Adipocyte (in vitro differentiated cells): ENCODE measurements at regions not wholly inside any gene's neighbourhood (a gene's known extent, or its start where the extent isn't known, plus 50 kb on each side); places are given as distances from the start of the nearest gene placed in this dataset.
A peak's percentile ranks its signal among the peaks of the same experiment; 100 is the strongest.

Source experiments
- DNase-seq: peaks from one replicate; pipeline ENCODE4 v3.0.0-alpha.2; 2015; ENCODE audit warnings: low read depth
- H3K27me3 ChIP-seq: replicated peaks from 2 replicates; pipeline ENCODE4 v1.7.0; 2013; ENCODE audit warnings: mild to moderate bottlenecking, low read length, moderate library complexity; ENCODE audit not compliant: control insufficient read depth, insufficient read depth
- H3K36me3 ChIP-seq: 2 replicates; pipeline ENCODE4 v1.7.0; 2013; ENCODE audit warnings: low read length, mild to moderate bottlenecking, moderate library complexity; ENCODE audit not compliant: control insufficient read depth, insufficient read depth, severe bottlenecking
- H3K4me1 ChIP-seq: 2 replicates; pipeline ENCODE4 v1.7.0; 2013; ENCODE audit warnings: mild to moderate bottlenecking, low read length, moderate library complexity; ENCODE audit not compliant: control insufficient read depth, insufficient read depth
- H3K4me3 ChIP-seq: 2 replicates; pipeline ENCODE4 v1.7.0; 2013; ENCODE audit warnings: mild to moderate bottlenecking, low read length, moderate library complexity
- H3K9ac ChIP-seq: 2 replicates; pipeline ENCODE4 v1.7.0; 2013; ENCODE audit warnings: mild to moderate bottlenecking, low read length, moderate library complexity
- H3K9me3 ChIP-seq: 2 replicates; pipeline ENCODE4 v1.7.0; 2013; ENCODE audit warnings: mild to moderate bottlenecking, low read length, moderate library complexity; ENCODE audit not compliant: control insufficient read depth

- Histone ChIP-seq H3K27me3 (no peaks in the 10 kb centered on the region), H3K9me3 (peaks cover 19% of the 10 kb centered on the region), H3K4me1 (no peaks in the 10 kb centered on the region), H3K9ac (no peak overlapping the region), H3K36me3 (no peaks in the 10 kb centered on the region), H3K4me3 (no peak overlapping the region)
- DNase-seq: no peak
Measured at GRCh38 chr3:40961104-40961857, 238.0 kb upstream of the CTNNB1 start.

DNA sequence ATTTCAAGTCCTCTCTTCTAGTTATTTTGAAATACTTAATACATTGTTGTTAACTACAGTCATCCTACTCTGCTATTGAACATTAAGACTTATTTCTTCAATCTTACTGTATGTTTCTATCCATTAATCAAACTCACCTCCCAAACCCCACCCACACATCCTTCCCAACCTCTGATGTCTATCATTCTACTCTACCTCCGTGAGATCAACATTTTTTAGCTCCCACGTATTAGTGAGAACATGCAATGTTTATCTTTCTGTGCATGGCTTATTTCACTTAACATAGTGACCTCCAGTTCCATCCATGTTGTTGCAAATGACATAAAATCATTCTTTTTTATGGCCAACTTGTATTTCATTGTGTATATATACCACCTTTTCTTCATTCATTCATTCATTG lies 236.6 kb upstream of the CTNNB1 start:
- H3K27me3 ChIP-seq: no peaks in the 10 kb centered on the region
- H3K36me3 ChIP-seq: no peaks in the 10 kb centered on the region
- H3K4me3 ChIP-seq: no peak overlapping the region
- H3K9me3 ChIP-seq: peaks cover 19% of the 10 kb centered on the region
- no peaks in the 10 kb centered on the region for H3K4me1 ChIP-seq
- no peak overlapping the region for H3K9ac ChIP-seq
- no peak for DNase-seq

GRCh38 chr3:40968666-40969065 lies 230.6 kb upstream of the CTNNB1 start:
- Histone ChIP-seq H3K9ac (no peak overlapping the region), H3K4me1 (peaks cover 28% of the 10 kb centered on the region), H3K9me3 (peaks cover 8% of the 10 kb centered on the region), H3K27me3 (no peaks in the 10 kb centered on the region), H3K4me3 (no peak overlapping the region), H3K36me3 (no peaks in the 10 kb centered on the region)
- no peak for DNase-seq

GRCh38 chr3:40969341-40969740 lies 230.0 kb upstream of the CTNNB1 start:
- Histone ChIP-seq H3K36me3 (no peaks in the 10 kb centered on the region), H3K4me3 (no peak overlapping the region), H3K9ac (no peak overlapping the region), H3K9me3 (peaks cover 1% of the 10 kb centered on the region), H3K4me1 (peaks cover 28% of the 10 kb centered on the region), H3K27me3 (no peaks in the 10 kb centered on the region)
- DNase-seq: no peak

GRCh38 chr3:40969756-40970466 lies 229.4 kb upstream of the CTNNB1 start:
- H3K9me3 ChIP-seq: no peaks in the 10 kb centered on the region

DNA sequence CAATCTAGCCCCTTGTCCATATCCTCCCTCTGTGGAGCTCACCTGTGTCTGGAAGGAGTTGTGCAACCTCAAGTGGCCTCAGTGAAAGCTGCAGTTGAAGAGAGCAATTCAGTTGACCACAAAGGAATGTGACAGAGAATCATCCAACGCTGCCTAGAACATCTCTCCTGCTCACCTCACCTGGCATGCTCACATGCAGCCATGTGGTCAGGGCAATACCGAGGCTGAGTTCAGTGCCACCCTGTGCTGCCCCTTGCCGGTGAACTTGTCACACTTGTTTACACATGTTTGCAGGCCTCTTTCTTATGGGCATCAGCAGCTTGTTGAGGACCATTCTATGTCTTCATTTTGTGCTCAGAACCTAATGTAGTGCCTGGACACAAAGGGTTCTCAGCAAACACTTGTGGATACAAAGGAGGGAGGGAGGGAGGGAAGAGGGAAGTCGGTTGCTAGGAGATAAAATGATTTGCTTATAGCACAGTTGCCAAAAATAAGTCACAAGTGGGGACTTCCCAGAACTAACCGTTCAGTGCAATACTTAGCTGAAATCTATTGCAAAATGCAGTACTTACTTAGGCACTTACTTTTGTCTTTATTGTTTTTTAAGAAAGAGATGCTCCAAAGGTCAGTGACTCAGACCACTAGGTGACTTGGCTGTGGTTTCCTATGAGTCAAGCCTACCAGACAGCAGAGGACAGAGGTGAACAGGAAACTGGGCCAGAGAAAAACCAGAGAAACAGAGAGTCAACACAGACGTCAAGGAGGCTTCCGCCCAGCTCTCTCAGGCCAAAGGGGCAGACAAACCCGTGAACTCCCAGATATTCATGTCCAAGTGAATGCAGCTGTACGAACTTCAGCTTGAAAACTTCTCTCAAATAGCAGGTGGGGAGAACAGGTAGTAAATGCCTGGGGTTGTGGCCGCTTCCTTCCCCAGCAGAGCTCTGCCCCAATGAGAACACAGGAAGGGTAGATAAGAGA lies 227.8 kb upstream of the CTNNB1 start:
- DNase-seq: peak; percentile 69
- peaks cover 28% of the 10 kb centered on the region for H3K4me1 ChIP-seq

More at GRCh38 chr3:40969756-40970466, 229.4 kb upstream of the CTNNB1 start:
- Histone ChIP-seq H3K9ac (no peak overlapping the region), H3K4me3 (no peak overlapping the region), H3K36me3 (no peaks in the 10 kb centered on the region), H3K4me1 (peaks cover 28% of the 10 kb centered on the region), H3K27me3 (no peaks in the 10 kb centered on the region)
- no peak for DNase-seq

GRCh38 chr3:40972350-40972749 lies 227.0 kb upstream of the CTNNB1 start:
- H3K4me3 ChIP-seq: no peak overlapping the region
- no peak for DNase-seq
- H3K36me3 ChIP-seq: no peaks in the 10 kb centered on the region
- H3K27me3 ChIP-seq: no peaks in the 10 kb centered on the region
- H3K9me3 ChIP-seq: no peaks in the 10 kb centered on the region
- H3K9ac ChIP-seq: no peak overlapping the region
- peaks cover 28% of the 10 kb centered on the region for H3K4me1 ChIP-seq

More for the DNA sequence above, 227.8 kb upstream of the CTNNB1 start:
- Histone ChIP-seq H3K4me3 (peak overlapping the region; percentile 24), H3K27me3 (no peaks in the 10 kb centered on the region), H3K36me3 (no peaks in the 10 kb centered on the region), H3K9me3 (no peaks in the 10 kb centered on the region), H3K9ac (no peak overlapping the region)

GRCh38 chr3:40973141-40973540 lies 226.2 kb upstream of the CTNNB1 start:
- Histone ChIP-seq H3K4me3 (no peak overlapping the region), H3K9ac (no peak overlapping the region), H3K4me1 (peaks cover 28% of the 10 kb centered on the region), H3K27me3 (no peaks in the 10 kb centered on the region), H3K9me3 (no peaks in the 10 kb centered on the region), H3K36me3 (no peaks in the 10 kb centered on the region)
- no peak for DNase-seq

DNA sequence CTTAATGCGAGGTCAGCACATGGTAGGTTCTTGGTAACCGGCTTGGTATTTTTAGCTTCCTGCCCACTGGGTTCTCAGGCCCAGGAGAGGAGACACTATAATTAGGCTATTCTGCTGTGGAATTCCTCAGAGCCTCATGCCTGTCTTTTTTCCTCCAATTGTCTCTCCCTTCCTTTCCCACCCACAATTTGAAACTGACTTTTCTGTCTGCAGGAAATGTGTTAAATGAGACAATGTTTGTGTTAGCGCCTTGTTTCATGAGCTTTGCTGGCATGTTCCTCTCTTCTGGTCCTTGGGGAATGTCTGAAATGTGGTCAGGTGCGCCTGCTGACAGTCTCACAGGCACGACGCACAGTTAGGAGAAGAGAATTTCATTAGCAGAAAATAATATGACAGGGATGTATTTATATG lies 223.6 kb upstream of the CTNNB1 start:
- Histone ChIP-seq H3K4me1 (peaks cover 16% of the 10 kb centered on the region), H3K9me3 (no peaks in the 10 kb centered on the region), H3K9ac (no peak overlapping the region), H3K27me3 (no peaks in the 10 kb centered on the region), H3K4me3 (no peak overlapping the region), H3K36me3 (no peaks in the 10 kb centered on the region)
- no peak for DNase-seq

- Histone ChIP-seq H3K9me3 (no peaks in the 10 kb centered on the region), H3K4me3 (no peak overlapping the region), H3K27me3 (no peaks in the 10 kb centered on the region), H3K36me3 (no peaks in the 10 kb centered on the region), H3K9ac (no peak overlapping the region), H3K4me1 (peaks cover 11% of the 10 kb centered on the region)
- no peak for DNase-seq
Measured at GRCh38 chr3:40976241-40976640, 223.1 kb upstream of the CTNNB1 start.

DNA sequence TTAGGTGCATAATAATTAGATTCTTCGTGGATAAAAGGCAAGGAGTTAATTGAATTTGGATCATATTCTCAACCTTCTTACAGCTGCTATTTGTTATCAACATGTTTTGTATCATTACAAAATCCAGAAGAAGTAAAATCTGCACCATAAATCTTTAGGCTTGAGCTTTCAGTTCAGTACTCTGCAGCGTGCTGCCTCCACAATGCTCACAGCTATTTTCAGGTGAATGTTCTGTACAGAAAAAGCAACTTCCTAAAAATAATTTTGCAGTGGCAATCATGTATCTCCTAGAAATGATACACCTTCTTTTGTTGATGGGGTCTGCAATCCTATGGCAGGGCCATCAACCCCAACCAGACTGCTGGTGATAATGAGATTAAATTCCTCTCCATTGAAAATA lies 220.9 kb upstream of the CTNNB1 start:
- Histone ChIP-seq H3K36me3 (no peaks in the 10 kb centered on the region), H3K9me3 (no peaks in the 10 kb centered on the region), H3K9ac (no peak overlapping the region), H3K4me3 (no peak overlapping the region), H3K27me3 (no peaks in the 10 kb centered on the region), H3K4me1 (no peaks in the 10 kb centered on the region)
- no peak for DNase-seq
